ENCODE measurements at regions not wholly inside any gene's neighbourhood (a gene's known extent, or its start where the extent isn't known, plus 50 kb on each side); places are given as distances from the start of the nearest gene placed in this dataset.

DNA sequence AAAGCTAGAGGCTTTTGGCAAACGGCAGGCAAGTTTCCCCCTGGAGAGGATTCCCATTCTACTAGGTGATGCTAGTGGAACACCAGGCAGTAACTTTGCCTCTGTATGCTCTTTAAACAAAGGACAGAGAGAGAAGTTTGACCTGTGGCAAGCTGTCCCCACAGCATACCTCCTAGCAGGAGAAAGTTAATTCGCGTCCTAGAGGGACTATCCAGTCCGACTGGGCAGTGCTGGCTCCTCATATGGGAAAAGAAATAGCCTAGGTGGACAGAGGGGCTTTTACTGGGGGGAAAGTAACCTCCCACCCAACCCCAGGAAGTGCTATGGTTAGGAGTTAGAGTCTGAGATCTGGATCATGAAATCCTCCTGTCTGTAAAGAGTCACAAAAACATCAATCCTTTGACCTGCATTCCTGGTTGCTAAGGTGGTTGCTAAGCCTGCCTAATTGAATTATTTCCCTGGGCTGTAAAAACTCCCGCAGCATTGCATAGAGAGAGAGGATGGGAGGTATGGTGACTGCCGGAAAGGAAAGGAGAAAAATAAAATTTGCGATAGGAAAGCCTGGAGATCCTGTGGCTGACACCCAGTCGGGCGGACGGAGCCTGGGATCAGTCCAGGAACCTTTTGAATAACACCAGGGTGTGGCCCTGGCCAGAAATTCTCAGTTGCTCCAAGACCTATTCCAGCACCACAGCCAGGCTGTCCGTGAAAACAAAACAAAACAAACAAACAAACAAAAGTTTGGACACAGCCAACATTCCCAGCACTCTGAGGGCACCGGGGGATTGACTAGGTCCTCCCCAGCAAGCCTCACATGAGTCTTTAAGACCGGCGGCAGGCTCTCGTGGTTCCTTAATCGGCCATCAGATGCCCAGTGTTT, 67.7 kb upstream of the ATP11B start:
- Histone ChIP-seq H3K36me3 (no peaks in the 10 kb centered on the region), H3K4me3 (peak overlapping the region in 1 of 4 donors; percentile 14), H3K27me3 (peaks cover 0 to 25% (median 0%) of the 10 kb centered on the region in 4 donors), H3K27ac (replicated peaks in 1 of 4) (no peak overlapping the region), H3K4me1 (no peaks in the 10 kb centered on the region), H3K9me3 (no peaks in the 10 kb centered on the region)
- intact Hi-C loops (cut with DNase I) = no loop called here
- TF ChIP-seq EP300 (IDR thresholded peaks at IDR 0.05) (no peak), POLR2AphosphoS5 (IDR thresholded peaks at IDR 0.05) (no peak), POLR2A (IDR thresholded peaks at IDR 0.05; ENCODE audit: low read depth) (no peak)
- TF ChIP-seq, protein P1, sequence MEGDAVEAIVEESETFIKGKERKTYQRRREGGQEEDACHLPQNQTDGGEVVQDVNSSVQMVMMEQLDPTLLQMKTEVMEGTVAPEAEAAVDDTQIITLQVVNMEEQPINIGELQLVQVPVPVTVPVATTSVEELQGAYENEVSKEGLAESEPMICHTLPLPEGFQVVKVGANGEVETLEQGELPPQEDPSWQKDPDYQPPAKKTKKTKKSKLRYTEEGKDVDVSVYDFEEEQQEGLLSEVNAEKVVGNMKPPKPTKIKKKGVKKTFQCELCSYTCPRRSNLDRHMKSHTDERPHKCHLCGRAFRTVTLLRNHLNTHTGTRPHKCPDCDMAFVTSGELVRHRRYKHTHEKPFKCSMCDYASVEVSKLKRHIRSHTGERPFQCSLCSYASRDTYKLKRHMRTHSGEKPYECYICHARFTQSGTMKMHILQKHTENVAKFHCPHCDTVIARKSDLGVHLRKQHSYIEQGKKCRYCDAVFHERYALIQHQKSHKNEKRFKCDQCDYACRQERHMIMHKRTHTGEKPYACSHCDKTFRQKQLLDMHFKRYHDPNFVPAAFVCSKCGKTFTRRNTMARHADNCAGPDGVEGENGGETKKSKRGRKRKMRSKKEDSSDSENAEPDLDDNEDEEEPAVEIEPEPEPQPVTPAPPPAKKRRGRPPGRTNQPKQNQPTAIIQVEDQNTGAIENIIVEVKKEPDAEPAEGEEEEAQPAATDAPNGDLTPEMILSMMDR (IDR thresholded peaks at IDR 0.05) = no peak
- 46% methylated on average over 16 of the region's 16 CpGs for WGBS
- no peak for DNase-seq (ENCODE audit: extremely low spot score)

DNA sequence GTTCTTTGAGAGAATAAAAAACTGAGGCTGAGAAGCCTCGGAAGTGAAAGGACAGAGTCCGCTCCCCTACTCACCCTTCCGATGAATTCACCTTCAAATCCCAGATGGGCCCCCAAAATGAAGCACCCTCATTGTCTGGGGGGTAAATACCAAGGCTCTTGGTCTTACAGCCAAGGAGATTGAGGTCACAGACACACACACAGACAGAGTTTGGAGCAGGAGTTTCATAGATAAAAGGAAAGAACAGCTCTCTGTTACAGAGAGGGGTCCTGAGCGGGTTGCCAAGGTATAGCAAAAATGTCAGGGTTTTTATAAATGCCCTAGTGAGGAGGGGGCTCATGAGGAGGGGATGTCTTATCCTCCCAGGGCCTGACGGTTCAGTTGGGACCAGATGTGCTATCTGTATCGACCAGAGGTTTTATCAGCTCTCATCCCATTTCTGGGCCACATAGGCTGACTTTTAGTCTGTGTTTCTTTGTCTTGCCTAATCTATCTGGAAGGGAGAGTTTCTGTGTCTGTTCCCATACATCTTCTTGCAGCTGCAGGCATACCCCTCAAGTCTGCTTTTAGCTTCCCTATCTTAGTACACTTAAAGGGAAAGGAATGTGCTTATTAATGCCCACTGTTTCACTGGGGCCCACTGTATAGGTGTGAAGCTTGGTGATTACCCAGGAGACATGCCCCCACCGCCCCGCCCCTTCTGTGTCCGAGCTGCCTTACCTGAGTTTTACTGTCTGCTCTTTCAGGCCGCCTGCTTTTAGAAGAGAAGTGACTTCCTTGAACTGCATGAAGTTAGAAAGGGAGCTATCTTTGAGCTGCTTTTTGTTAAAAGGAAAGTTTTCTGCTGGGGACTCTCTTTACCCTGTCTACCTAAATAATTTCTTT, 66.8 kb upstream of the ATP11B start:
- no peaks in the 10 kb centered on the region for H3K36me3 ChIP-seq
- DNase-seq (ENCODE audit: extremely low spot score) = no peak
- no peak overlapping the region for H3K27ac ChIP-seq (replicated peaks in 1 of 4)
- no peak overlapping the region for H3K4me3 ChIP-seq
- TF ChIP-seq EP300 (IDR thresholded peaks at IDR 0.05) (no peak), POLR2AphosphoS5 (IDR thresholded peaks at IDR 0.05) (no peak), POLR2A (IDR thresholded peaks at IDR 0.05; ENCODE audit: low read depth) (no peak)
- TF ChIP-seq, protein P1 (IDR thresholded peaks at IDR 0.05) = no peak
- WGBS = 75% methylated on average over 10 of the region's 10 CpGs
- peaks cover 0 to 25% (median 0%) of the 10 kb centered on the region in 4 donors for H3K27me3 ChIP-seq
- intact Hi-C loops (cut with DNase I) = no loop called here
- H3K9me3 ChIP-seq = no peaks in the 10 kb centered on the region
- H3K4me1 ChIP-seq = no peaks in the 10 kb centered on the region

DNA sequence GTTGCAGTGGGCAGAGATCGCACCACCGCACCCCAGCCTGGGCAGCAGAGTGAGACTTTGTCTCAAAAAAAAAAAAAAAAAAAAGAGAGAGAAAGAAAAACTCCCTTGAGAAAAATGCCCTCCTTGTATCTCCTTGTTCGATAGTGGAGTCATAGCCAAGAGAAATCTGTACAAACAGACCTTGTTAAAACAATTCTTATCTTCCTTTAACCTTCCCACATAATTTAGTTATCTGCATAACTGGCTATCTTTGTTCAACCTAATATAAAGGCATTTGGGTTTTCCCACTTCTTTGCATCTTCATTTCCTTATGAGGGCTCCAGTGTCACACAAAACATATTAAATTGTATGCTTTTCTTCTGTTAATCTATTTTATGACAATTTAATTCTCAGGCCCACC, 65.1 kb upstream of the ATP11B start:
- Histone ChIP-seq H3K27ac (replicated peaks in 1 of 4) (no peak overlapping the region), H3K9me3 (no peaks in the 10 kb centered on the region), H3K36me3 (no peaks in the 10 kb centered on the region), H3K27me3 (peaks cover 0 to 25% (median 0%) of the 10 kb centered on the region in 4 donors), H3K4me1 (no peaks in the 10 kb centered on the region), H3K4me3 (no peak overlapping the region)
- DNase-seq (ENCODE audit: extremely low spot score) = no peak
- TF ChIP-seq POLR2AphosphoS5 (IDR thresholded peaks at IDR 0.05) = no peak
- 85% methylated on average over 3 of the region's 3 CpGs for WGBS
- intact Hi-C loops (cut with DNase I) = no loop called here

DNA sequence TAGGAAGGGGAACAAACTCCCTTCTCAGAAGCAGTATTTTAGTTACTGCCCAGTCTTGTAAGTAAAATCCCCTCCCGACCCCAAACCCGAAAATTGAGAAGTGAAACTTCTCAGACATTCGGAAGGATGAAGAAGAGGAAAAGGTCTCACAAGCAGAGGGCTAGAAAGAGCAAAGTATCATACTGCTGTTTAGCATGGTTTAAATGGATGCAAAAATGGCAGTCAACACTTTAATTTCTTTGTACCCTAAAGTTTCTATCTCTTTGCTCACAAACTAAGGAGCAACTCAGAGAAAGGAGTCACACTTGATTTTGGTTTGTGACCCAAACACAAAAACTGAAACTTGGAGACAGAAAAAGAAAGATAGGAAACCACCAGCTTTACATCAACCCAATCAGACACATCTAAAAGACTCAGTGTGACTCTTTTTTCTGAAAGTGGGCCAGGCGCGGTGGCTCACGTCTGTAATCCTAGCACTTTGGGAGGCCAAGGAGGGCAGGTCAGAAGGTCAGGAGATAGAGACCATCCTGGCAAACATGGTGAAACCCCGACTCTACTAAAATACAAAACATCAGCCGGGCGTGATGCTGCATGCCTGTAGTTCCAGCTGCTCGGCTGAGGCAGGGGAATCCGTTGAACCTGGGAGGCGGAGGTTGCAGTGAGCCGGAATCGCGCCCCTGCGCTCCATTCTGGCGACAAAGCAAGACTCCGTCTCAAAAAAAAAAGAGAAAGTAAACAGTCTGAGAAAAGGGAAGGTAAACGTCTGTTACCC, 63.2 kb upstream of the ATP11B start:
- no peak for DNase-seq (ENCODE audit: extremely low spot score)
- peaks cover 0 to 12% (median 0%) of the 10 kb centered on the region in 4 donors for H3K27me3 ChIP-seq
- intact Hi-C loops (cut with DNase I) = no loop called here
- H3K27ac ChIP-seq (replicated peaks in 1 of 4) = no peak overlapping the region
- 71% methylated on average over 19 of the region's 19 CpGs for WGBS
- H3K4me3 ChIP-seq = no peak overlapping the region
- no peak for TF ChIP-seq POLR2AphosphoS5 (IDR thresholded peaks at IDR 0.05)
- TF ChIP-seq, protein P1 (IDR thresholded peaks at IDR 0.05) = no peak
- no peak for TF ChIP-seq EP300 (IDR thresholded peaks at IDR 0.05)
- TF ChIP-seq POLR2A (IDR thresholded peaks at IDR 0.05; ENCODE audit: low read depth) = no peak
- H3K4me1 ChIP-seq = no peaks in the 10 kb centered on the region
- H3K9me3 ChIP-seq = no peaks in the 10 kb centered on the region
- H3K36me3 ChIP-seq = no peaks in the 10 kb centered on the region

Data from esophagus muscularis mucosa (tissue), 4 donors.